GM12892 (cell line): ENCODE measurements at regions not wholly inside any gene's neighbourhood (a gene's known extent, or its start where the extent isn't known, plus 50 kb on each side); places are given as distances from the start of the nearest gene placed in this dataset.

ENCODE experiments used
- POLR2A ChIP-seq: IDR thresholded peaks from 2 replicates; pipeline ENCODE4 v1.6.1; 2011; ENCODE audit warnings: low read depth, low read length, control low read depth
- POLR2AphosphoS5 ChIP-seq: IDR thresholded peaks from 2 replicates; pipeline ENCODE4 v1.6.1; 2011; ENCODE audit warnings: low read depth, low read length, control low read depth
- TAF1 ChIP-seq: IDR thresholded peaks from 2 replicates; pipeline ENCODE4 v1.6.1; 2011; ENCODE audit warnings: low read depth, mild to moderate bottlenecking, control low read depth, low read length, borderline replicate concordance

DNA sequence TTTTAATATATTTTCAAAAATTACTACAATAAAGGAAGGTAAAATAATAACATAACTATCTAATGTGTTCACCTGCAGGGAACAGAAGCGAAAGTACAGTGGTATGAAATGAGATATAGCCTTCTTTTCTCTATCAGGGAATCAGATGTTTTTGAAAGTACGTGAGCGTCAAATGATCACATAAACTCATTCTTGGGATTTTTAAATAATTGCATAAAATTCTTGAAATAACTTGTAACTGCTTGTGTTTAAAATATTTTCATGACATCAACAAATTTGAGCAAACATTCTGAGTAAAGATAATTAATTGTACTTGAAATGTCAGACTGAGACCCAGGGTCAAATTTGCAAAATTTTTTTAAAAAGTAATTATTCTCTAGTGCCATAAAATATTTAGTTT is 193.5 kb upstream of the NEIL3 start:
- TF ChIP-seq POLR2A: no peak
- no peak for TF ChIP-seq POLR2AphosphoS5
- no peak for TF ChIP-seq TAF1
